ENCODE measurements at regions not wholly inside any gene's neighbourhood (a gene's known extent, or its start where the extent isn't known, plus 50 kb on each side); places are given as distances from the start of the nearest gene placed in this dataset.

DNA sequence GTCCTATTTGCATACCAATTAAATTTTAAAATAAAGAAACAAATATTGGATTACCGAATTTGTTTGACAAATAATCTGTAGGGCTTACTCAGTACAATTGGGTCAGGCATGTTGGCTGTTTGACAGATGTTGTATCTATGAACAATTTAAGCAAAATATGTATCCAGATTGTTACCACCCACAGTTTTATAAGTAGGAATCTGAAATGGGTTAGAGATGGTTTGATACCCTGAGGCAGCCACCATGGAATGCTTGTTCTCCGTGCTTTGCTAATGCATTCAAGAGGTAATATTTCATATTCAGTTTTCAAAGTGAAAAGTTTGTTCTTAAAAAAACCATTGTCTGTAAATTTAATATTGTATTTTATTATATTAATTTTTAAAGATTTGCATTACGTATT lies 285.1 kb upstream of the ARRDC3 start:
- Histone ChIP-seq H4K20me1 (ENCODE audit: insufficient read depth, low read length) (no peaks in the 10 kb centered on the region), H3K4me2 (ENCODE audit: insufficient read depth, low read length) (no peak overlapping the region), H3K27me3 (ENCODE audit: insufficient read depth, low read length) (no peaks in the 10 kb centered on the region), H3K27ac (ENCODE audit: low read depth, low read length) (no peak overlapping the region), H3K79me2 (ENCODE audit: insufficient read depth, low read length) (no peaks in the 10 kb centered on the region), H3K4me1 (ENCODE audit: insufficient read depth, low read length) (no peaks in the 10 kb centered on the region), H2AFZ (ENCODE audit: low read length) (no peak overlapping the region), H3K36me3 (ENCODE audit: insufficient read depth, low read length) (no peaks in the 10 kb centered on the region), H3K9me3 (ENCODE audit: low read depth, low read length) (no peaks in the 10 kb centered on the region), H3K4me3 (ENCODE audit: insufficient read depth, low read length) (no peak overlapping the region)
- DNase-seq (ENCODE audit: insufficient read length, low spot score, missing footprints): no peak
- TF ChIP-seq, protein P1, sequence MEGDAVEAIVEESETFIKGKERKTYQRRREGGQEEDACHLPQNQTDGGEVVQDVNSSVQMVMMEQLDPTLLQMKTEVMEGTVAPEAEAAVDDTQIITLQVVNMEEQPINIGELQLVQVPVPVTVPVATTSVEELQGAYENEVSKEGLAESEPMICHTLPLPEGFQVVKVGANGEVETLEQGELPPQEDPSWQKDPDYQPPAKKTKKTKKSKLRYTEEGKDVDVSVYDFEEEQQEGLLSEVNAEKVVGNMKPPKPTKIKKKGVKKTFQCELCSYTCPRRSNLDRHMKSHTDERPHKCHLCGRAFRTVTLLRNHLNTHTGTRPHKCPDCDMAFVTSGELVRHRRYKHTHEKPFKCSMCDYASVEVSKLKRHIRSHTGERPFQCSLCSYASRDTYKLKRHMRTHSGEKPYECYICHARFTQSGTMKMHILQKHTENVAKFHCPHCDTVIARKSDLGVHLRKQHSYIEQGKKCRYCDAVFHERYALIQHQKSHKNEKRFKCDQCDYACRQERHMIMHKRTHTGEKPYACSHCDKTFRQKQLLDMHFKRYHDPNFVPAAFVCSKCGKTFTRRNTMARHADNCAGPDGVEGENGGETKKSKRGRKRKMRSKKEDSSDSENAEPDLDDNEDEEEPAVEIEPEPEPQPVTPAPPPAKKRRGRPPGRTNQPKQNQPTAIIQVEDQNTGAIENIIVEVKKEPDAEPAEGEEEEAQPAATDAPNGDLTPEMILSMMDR (IDR thresholded peaks at IDR 0.05; ENCODE audit: extremely low read depth, low read depth, low read length): no peak

DNA sequence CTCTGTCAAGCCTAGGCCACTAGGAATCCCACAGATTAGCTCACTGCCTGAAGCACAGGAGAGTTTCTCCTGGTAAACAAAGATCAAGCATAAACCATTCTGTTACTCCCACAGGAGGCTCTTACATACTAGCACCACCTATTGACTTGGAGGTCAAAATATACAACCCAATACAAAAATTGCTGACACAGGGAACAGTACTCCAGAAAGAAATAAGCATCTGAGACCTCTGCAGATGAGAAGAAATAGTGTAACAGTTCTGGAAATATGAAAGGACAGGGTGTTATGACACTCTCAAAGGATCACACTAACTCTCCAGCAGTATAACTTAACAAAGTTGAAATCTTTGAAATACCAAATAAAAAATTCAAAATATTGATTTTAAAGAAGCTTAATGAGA lies 269.6 kb upstream of the ARRDC3 start:
- H3K4me3 ChIP-seq (ENCODE audit: insufficient read depth, low read length): no peak overlapping the region
- DNase-seq (ENCODE audit: insufficient read length, low spot score, missing footprints): no peak
- no peaks in the 10 kb centered on the region for H3K4me1 ChIP-seq (ENCODE audit: insufficient read depth, low read length)
- H3K4me2 ChIP-seq (ENCODE audit: insufficient read depth, low read length): no peak overlapping the region
- no peak overlapping the region for H2AFZ ChIP-seq (ENCODE audit: low read length)
- H3K27ac ChIP-seq (ENCODE audit: low read depth, low read length): no peak overlapping the region
- H4K20me1 ChIP-seq (ENCODE audit: insufficient read depth, low read length): no peaks in the 10 kb centered on the region
- TF ChIP-seq, protein P1 (IDR thresholded peaks at IDR 0.05; ENCODE audit: extremely low read depth, low read depth, low read length): no peak
- no peaks in the 10 kb centered on the region for H3K27me3 ChIP-seq (ENCODE audit: insufficient read depth, low read length)
- H3K9me3 ChIP-seq (ENCODE audit: low read depth, low read length): no peaks in the 10 kb centered on the region
- no peaks in the 10 kb centered on the region for H3K79me2 ChIP-seq (ENCODE audit: insufficient read depth, low read length)
- H3K36me3 ChIP-seq (ENCODE audit: insufficient read depth, low read length): no peaks in the 10 kb centered on the region

DNA sequence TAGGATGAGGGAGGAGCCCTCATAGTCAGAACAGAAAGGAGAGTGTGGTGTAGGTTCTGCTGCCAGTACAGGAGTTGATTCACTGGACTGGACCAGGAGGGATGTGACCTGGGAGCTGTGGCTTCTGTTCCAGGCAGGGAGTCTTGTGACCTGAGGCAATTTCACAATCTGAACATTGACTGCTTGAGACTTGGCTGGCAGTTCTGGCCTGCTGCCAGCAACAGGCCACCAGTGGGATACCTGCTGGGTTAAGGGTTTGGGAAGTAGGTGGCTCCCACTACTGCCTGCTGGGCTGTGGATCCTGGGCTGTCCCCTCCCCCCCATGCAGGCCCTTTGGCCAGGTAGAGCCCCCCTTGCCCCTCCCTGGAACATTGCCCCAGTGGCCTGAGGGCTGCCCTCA lies 268.6 kb upstream of the ARRDC3 start:
- H3K27ac ChIP-seq (ENCODE audit: low read depth, low read length): no peak overlapping the region
- no peak overlapping the region for H3K4me3 ChIP-seq (ENCODE audit: insufficient read depth, low read length)
- H3K4me1 ChIP-seq (ENCODE audit: insufficient read depth, low read length): no peaks in the 10 kb centered on the region
- no peak overlapping the region for H3K4me2 ChIP-seq (ENCODE audit: insufficient read depth, low read length)
- no peak for DNase-seq (ENCODE audit: insufficient read length, low spot score, missing footprints)
- H3K9me3 ChIP-seq (ENCODE audit: low read depth, low read length): no peaks in the 10 kb centered on the region
- no peaks in the 10 kb centered on the region for H4K20me1 ChIP-seq (ENCODE audit: insufficient read depth, low read length)
- no peaks in the 10 kb centered on the region for H3K79me2 ChIP-seq (ENCODE audit: insufficient read depth, low read length)
- no peaks in the 10 kb centered on the region for H3K36me3 ChIP-seq (ENCODE audit: insufficient read depth, low read length)
- H3K27me3 ChIP-seq (ENCODE audit: insufficient read depth, low read length): no peaks in the 10 kb centered on the region
- no peak overlapping the region for H2AFZ ChIP-seq (ENCODE audit: low read length)
- TF ChIP-seq, protein P1 (IDR thresholded peaks at IDR 0.05; ENCODE audit: extremely low read depth, low read depth, low read length): no peak

DNA sequence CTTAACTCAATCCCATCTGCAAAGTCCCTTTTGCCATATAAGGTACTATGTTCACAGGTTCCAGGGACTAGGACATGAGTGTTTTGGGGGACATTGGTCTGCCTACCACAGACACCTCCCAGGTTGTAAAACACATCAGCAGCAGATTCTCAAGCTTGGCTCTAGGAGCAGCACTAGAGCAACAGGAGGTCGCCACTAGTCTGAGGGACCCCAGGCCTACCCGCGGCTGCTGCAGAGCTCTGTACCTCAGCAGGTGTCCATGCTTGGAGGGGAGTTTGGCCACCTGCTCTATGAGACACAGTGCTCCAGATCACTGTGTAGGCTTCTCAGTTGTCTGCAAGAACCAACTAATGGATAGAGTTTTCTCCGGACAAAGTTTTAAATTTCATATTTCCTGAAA lies 262.2 kb upstream of the ARRDC3 start:
- H3K36me3 ChIP-seq (ENCODE audit: insufficient read depth, low read length): no peaks in the 10 kb centered on the region
- H3K27me3 ChIP-seq (ENCODE audit: insufficient read depth, low read length): no peaks in the 10 kb centered on the region
- no peaks in the 10 kb centered on the region for H4K20me1 ChIP-seq (ENCODE audit: insufficient read depth, low read length)
- no peaks in the 10 kb centered on the region for H3K79me2 ChIP-seq (ENCODE audit: insufficient read depth, low read length)
- H3K4me2 ChIP-seq (ENCODE audit: insufficient read depth, low read length): no peak overlapping the region
- no peaks in the 10 kb centered on the region for H3K9me3 ChIP-seq (ENCODE audit: low read depth, low read length)
- no peak overlapping the region for H3K27ac ChIP-seq (ENCODE audit: low read depth, low read length)
- DNase-seq (ENCODE audit: insufficient read length, low spot score, missing footprints): no peak
- TF ChIP-seq, protein P1 (IDR thresholded peaks at IDR 0.05; ENCODE audit: extremely low read depth, low read depth, low read length): no peak
- no peaks in the 10 kb centered on the region for H3K4me1 ChIP-seq (ENCODE audit: insufficient read depth, low read length)
- no peak overlapping the region for H3K4me3 ChIP-seq (ENCODE audit: insufficient read depth, low read length)
- H2AFZ ChIP-seq (ENCODE audit: low read length): no peak overlapping the region
